ENCODE measurements at regions not wholly inside any gene's neighbourhood (a gene's known extent, or its start where the extent isn't known, plus 50 kb on each side); places are given as distances from the start of the nearest gene placed in this dataset.

DNA sequence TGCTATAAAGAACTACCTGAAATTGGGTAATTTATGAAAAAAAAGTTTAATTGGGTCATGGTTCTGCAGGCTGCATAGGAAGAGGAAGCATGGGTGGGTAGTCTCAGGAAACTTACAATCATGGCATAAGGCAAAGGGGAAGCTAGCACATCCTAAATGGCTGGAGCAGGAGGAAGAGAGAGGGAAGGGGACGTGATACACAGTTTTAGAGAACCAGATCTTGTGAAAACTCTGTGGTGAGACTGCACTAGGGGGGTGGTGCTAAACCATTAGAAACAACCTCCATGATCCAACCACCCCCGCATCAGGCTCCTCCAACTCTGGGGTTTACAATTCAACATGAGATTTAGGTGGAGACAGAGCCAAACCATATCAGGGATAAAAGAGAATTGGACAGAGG lies 624.2 kb downstream of the PRR16 start:
- TF ChIP-seq, protein P1, sequence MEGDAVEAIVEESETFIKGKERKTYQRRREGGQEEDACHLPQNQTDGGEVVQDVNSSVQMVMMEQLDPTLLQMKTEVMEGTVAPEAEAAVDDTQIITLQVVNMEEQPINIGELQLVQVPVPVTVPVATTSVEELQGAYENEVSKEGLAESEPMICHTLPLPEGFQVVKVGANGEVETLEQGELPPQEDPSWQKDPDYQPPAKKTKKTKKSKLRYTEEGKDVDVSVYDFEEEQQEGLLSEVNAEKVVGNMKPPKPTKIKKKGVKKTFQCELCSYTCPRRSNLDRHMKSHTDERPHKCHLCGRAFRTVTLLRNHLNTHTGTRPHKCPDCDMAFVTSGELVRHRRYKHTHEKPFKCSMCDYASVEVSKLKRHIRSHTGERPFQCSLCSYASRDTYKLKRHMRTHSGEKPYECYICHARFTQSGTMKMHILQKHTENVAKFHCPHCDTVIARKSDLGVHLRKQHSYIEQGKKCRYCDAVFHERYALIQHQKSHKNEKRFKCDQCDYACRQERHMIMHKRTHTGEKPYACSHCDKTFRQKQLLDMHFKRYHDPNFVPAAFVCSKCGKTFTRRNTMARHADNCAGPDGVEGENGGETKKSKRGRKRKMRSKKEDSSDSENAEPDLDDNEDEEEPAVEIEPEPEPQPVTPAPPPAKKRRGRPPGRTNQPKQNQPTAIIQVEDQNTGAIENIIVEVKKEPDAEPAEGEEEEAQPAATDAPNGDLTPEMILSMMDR (conservative IDR thresholded peaks at IDR 0.05; ENCODE audit: low read depth, low read length) = no peak
- TF ChIP-seq, protein P2, sequence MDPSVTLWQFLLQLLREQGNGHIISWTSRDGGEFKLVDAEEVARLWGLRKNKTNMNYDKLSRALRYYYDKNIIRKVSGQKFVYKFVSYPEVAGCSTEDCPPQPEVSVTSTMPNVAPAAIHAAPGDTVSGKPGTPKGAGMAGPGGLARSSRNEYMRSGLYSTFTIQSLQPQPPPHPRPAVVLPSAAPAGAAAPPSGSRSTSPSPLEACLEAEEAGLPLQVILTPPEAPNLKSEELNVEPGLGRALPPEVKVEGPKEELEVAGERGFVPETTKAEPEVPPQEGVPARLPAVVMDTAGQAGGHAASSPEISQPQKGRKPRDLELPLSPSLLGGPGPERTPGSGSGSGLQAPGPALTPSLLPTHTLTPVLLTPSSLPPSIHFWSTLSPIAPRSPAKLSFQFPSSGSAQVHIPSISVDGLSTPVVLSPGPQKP (IDR thresholded peaks at IDR 0.05; ENCODE audit: borderline replicate concordance, low read depth, low read length) = no peak
- TF ChIP-seq FOS (IDR thresholded peaks at IDR 0.05; ENCODE audit: low read depth, low read length) (no peak), POLR2A (IDR thresholded peaks at IDR 0.05; ENCODE audit: low read depth, low read length) (no peak), MXI1 (IDR thresholded peaks at IDR 0.05; ENCODE audit: borderline replicate concordance, low read depth, low read length) (no peak), CHD1 (IDR thresholded peaks at IDR 0.05; ENCODE audit: low read depth, low read length) (no peak), RAD21 (IDR thresholded peaks at IDR 0.05; ENCODE audit: low read length) (no peak), NFE2L2 (IDR thresholded peaks at IDR 0.05; ENCODE audit: low read depth, low read length) (no peak), RCOR1 (IDR thresholded peaks at IDR 0.05; ENCODE audit: insufficient replicate concordance, low read length) (no peak), BHLHE40 (IDR thresholded peaks at IDR 0.05; ENCODE audit: low read depth, low read length) (no peak)
- TF ChIP-seq, protein P3, sequence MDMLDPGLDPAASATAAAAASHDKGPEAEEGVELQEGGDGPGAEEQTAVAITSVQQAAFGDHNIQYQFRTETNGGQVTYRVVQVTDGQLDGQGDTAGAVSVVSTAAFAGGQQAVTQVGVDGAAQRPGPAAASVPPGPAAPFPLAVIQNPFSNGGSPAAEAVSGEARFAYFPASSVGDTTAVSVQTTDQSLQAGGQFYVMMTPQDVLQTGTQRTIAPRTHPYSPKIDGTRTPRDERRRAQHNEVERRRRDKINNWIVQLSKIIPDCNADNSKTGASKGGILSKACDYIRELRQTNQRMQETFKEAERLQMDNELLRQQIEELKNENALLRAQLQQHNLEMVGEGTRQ (IDR thresholded peaks at IDR 0.05; ENCODE audit: low read depth, low read length) = no peak

Data from IMR-90 (cell line).